Mesenchymal stem cell (in vitro differentiated cells and primary cell): ENCODE measurements at regions not wholly inside any gene's neighbourhood (a gene's known extent, or its start where the extent isn't known, plus 50 kb on each side); places are given as distances from the start of the nearest gene placed in this dataset.

ENCODE experiments used
- DNase-seq: peaks from one replicate; pipeline ENCODE4 v3.0.0-alpha.2; 2013
- H2AFZ ChIP-seq: one replicate; pipeline ENCODE4 v1.6.1; 2013; ENCODE audit warnings: low read depth, mild to moderate bottlenecking, control low read depth, inconsistent platforms, low read length, moderate library complexity
- H2AK5ac ChIP-seq: 2 replicates; pipeline ENCODE4 v1.6.1; 2013; ENCODE audit warnings: low read length, moderate library complexity, mild to moderate bottlenecking, inconsistent platforms; ENCODE audit not compliant: severe bottlenecking
- H2BK120ac ChIP-seq: one replicate; pipeline ENCODE4 v1.6.1; 2013; ENCODE audit warnings: low read depth, mild to moderate bottlenecking, inconsistent platforms, low read length, moderate library complexity
- H2BK12ac ChIP-seq, 2 experiments: one replicate each; pipeline ENCODE4 v1.6.1; 2013; ENCODE audit warnings: inconsistent platforms in 2 of 2, low read length in 2 of 2, mild to moderate bottlenecking in 2 of 2, moderate library complexity in 2 of 2, control low read depth in 1 of 2
- H2BK15ac ChIP-seq: one replicate; pipeline ENCODE4 v1.6.1; 2013; ENCODE audit warnings: mild to moderate bottlenecking, low read depth, inconsistent platforms; ENCODE audit not compliant: poor library complexity, severe bottlenecking
- H2BK5ac ChIP-seq: 2 replicates; pipeline ENCODE4 v1.6.1; 2013; ENCODE audit warnings: low read depth, mild to moderate bottlenecking, low read length, control low read depth, inconsistent platforms; ENCODE audit not compliant: poor library complexity, severe bottlenecking
- H3K14ac ChIP-seq, 2 experiments: one replicate each; pipeline ENCODE4 v1.6.1; 2013; ENCODE audit warnings: inconsistent platforms in 2 of 2, low read length in 2 of 2, control low read depth in 1 of 2, mild to moderate bottlenecking in 1 of 2, moderate library complexity in 1 of 2
- H3K18ac ChIP-seq, 2 experiments: one replicate each; pipeline ENCODE4 v1.6.1; 2013; ENCODE audit warnings: inconsistent platforms in 2 of 2, low read length in 2 of 2, control low read depth in 1 of 2, low read depth in 1 of 2, mild to moderate bottlenecking in 1 of 2
- H3K23ac ChIP-seq, 2 experiments: one replicate each; pipeline ENCODE4 v1.6.1; 2013; ENCODE audit warnings: inconsistent platforms in 2 of 2, low read length in 2 of 2, mild to moderate bottlenecking in 2 of 2, moderate library complexity in 2 of 2, control low read depth in 1 of 2
- H3K27ac ChIP-seq: 2 replicates; pipeline ENCODE4 v1.5.1; 2013; ENCODE audit warnings: mild to moderate bottlenecking, moderate library complexity, low read length, control low read depth, inconsistent platforms; ENCODE audit not compliant: poor library complexity, severe bottlenecking
- H3K27me3 ChIP-seq, 2 experiments: 2 replicates each; pipeline versions ENCODE4 v1.6.1 to v1.7.0; 2013; ENCODE audit warnings: low read length in 2 of 2, mild to moderate bottlenecking in 2 of 2, moderate library complexity in 2 of 2, control low read depth in 1 of 2, inconsistent platforms in 1 of 2; ENCODE audit not compliant: control insufficient read depth in 1 of 2, insufficient read depth in 1 of 2
- H3K36me3 ChIP-seq, 2 experiments: 2 replicates each; pipeline versions ENCODE4 v1.6.1 to v1.7.0; 2013; ENCODE audit warnings: low read length in 2 of 2, control low read depth in 1 of 2, inconsistent platforms in 1 of 2, low read depth in 1 of 2, mild to moderate bottlenecking in 1 of 2; ENCODE audit not compliant: insufficient read depth in 2 of 2, control insufficient read depth in 1 of 2
- H3K4ac ChIP-seq, 2 experiments: one replicate each; pipeline ENCODE4 v1.6.1; 2013; ENCODE audit warnings: inconsistent platforms in 2 of 2, low read length in 2 of 2, mild to moderate bottlenecking in 2 of 2, moderate library complexity in 2 of 2, control low read depth in 1 of 2, low read depth in 1 of 2
- H3K4me1 ChIP-seq: 2 replicates; pipeline ENCODE4 v1.6.1; 2013; ENCODE audit warnings: low read depth, low read length, control low read depth; ENCODE audit not compliant: control insufficient read depth, insufficient read depth
- H3K4me2 ChIP-seq: 2 replicates; pipeline ENCODE4 v1.6.1; 2013; ENCODE audit warnings: low read length, mild to moderate bottlenecking, inconsistent platforms; ENCODE audit not compliant: poor library complexity, severe bottlenecking
- H3K4me3 ChIP-seq, 2 experiments: 2 replicates each; pipeline versions ENCODE4 v1.5.1 to v1.7.0; 2013; ENCODE audit warnings: low read length in 2 of 2, mild to moderate bottlenecking in 2 of 2, control low read depth in 1 of 2, low read depth in 1 of 2; ENCODE audit not compliant: insufficient read depth in 1 of 2
- H3K79me1 ChIP-seq: replicated peaks from 2 replicates; pipeline ENCODE4 v1.6.1; 2013; ENCODE audit warnings: mild to moderate bottlenecking, control low read depth, low read length, inconsistent platforms; ENCODE audit not compliant: poor library complexity, severe bottlenecking
- H3K9ac ChIP-seq: 2 replicates; pipeline ENCODE4 v1.7.0; 2013; ENCODE audit warnings: mild to moderate bottlenecking, low read length, moderate library complexity
- H3K9me3 ChIP-seq: 2 replicates; pipeline ENCODE4 v1.7.0; 2013; ENCODE audit warnings: mild to moderate bottlenecking, low read length; ENCODE audit not compliant: control insufficient read depth
- H4K8ac ChIP-seq: one replicate; pipeline ENCODE4 v1.6.1; 2013; ENCODE audit warnings: inconsistent platforms, mild to moderate bottlenecking, low read length, moderate library complexity
- H4K91ac ChIP-seq: one replicate; pipeline ENCODE4 v1.6.1; 2013; ENCODE audit warnings: mild to moderate bottlenecking, low read length, inconsistent platforms
- WGBS: methylation state at CpG from one replicate; pipeline ENCODE4 v1.1.7; 2013; ENCODE audit warnings: mixed read lengths; 5-methylcytosine and 5-hydroxymethylcytosine counted together

DNA sequence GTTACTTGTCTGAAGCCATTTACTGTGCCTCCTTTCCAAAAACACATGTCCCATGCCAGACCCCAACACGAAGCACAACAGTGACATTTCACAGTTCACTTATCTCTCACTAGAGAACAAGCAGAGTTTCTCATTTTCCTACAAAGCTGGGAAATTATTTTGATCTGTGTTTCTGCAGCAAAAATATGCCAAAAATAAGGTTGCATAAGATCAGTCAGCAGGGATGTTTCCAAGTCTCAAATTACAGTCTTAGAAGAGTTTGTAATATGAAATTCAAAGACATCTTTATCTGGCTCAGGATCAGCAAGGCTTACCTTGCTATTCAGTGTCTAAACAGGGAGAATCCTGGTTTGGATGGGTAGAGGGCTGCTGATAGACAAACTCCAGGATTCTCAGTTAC, 75.5 kb downstream of the GJD2 start:
- Histone ChIP-seq H2BK5ac (no peak overlapping the region), H2BK120ac (no peak overlapping the region), H4K8ac (no peak overlapping the region), H3K18ac (no peak overlapping the region), H3K4me1 (no peaks in the 10 kb centered on the region), H3K9me3 (no peaks in the 10 kb centered on the region), H2AFZ (no peak overlapping the region), H3K4ac (no peak overlapping the region), H2BK12ac (no peak overlapping the region), H4K91ac (no peak overlapping the region), H3K4me3 (no peak overlapping the region), H3K14ac (no peak overlapping the region), H3K27ac (no peak overlapping the region), H3K23ac (no peak overlapping the region), H2BK15ac (no peak overlapping the region), H3K79me1 (no peaks in the 10 kb centered on the region), H2AK5ac (no peak overlapping the region), H3K36me3 (no peaks in the 10 kb centered on the region), H3K27me3 (peaks cover 19 to 63% of the 10 kb centered on the region in 2 experiments), H3K4me2 (no peak overlapping the region), H3K9ac (no peak overlapping the region)
- WGBS: 47% methylated on average over 1 of the region's 1 CpG
- no peak for DNase-seq

DNA sequence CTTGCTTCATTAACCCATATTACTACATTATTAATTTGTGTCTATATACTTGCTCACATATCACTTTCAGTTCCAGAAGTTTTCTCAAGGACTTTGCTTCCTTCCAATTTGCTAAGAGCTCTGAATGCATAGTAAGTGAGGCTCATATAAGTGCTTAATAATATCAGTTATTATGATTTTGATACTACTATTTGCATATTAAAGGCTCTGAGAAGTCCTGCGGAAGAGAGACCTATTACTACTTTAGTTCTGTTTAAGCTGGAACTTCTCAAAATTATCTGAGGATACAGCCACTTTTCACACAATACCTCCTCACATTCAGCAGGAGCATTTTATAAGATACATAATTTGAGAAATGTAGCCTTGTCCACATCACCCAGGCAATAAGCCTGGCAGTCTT, 81.6 kb downstream of the GJD2 start:
- Histone ChIP-seq H4K8ac (no peak overlapping the region), H3K4me3 (no peak overlapping the region), H2BK15ac (no peak overlapping the region), H3K23ac (no peak overlapping the region), H2AFZ (no peak overlapping the region), H3K4me2 (no peak overlapping the region), H2BK120ac (no peak overlapping the region), H3K36me3 (no peaks in the 10 kb centered on the region), H3K4me1 (no peaks in the 10 kb centered on the region), H4K91ac (no peak overlapping the region), H3K79me1 (no peaks in the 10 kb centered on the region), H3K4ac (no peak overlapping the region), H3K14ac (no peak overlapping the region), H2BK12ac (no peak overlapping the region), H3K18ac (no peak overlapping the region), H2AK5ac (no peak overlapping the region), H3K9ac (no peak overlapping the region), H2BK5ac (no peak overlapping the region), H3K27ac (no peak overlapping the region), H3K27me3 (peaks cover 39 to 83% of the 10 kb centered on the region in 2 experiments), H3K9me3 (no peaks in the 10 kb centered on the region)
- DNase-seq: no peak
- WGBS: 100% methylated on average over 1 of the region's 1 CpG

DNA sequence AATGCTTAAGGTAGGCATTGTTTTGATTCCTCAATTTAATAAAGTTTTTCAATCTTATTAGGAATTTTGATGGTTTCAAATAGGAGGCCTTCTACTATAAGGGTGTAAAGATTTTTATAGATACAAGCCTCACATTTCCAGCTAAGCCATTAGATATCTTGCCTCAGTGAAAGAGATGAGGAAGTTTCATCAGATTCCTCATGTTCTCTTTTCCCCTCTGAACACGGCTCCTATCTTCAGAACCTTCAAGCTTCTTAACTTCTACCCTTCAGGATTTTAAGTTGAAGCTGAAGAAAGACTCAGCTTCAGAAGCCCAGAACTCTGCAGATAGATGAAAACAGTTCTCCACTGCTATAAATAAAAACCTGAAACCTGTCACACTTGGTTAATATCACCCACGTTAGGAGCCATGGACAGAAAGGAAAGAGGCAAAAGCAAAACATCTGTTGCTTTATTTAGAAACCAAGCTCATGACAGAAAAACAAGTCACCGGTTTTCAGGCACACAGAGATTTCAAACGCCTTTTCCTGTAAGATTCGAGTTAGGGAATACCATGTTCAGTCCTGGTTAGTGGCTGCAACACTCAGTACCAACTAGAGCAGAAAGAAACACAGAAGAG, 82.2 kb upstream of the GOLGA8B start:
- Histone ChIP-seq H3K4ac (no peak overlapping the region), H2AFZ (no peak overlapping the region), H2AK5ac (no peak overlapping the region), H2BK120ac (no peak overlapping the region), H3K79me1 (no peaks in the 10 kb centered on the region), H3K4me3 (no peak overlapping the region), H3K23ac (no peak overlapping the region), H3K4me2 (no peak overlapping the region), H4K8ac (no peak overlapping the region), H2BK5ac (no peak overlapping the region), H3K9ac (no peak overlapping the region), H2BK15ac (no peak overlapping the region), H3K18ac (no peak overlapping the region), H3K27ac (no peak overlapping the region), H2BK12ac (no peak overlapping the region), H3K36me3 (no peaks in the 10 kb centered on the region), H3K27me3 (peaks cover 25 to 60% of the 10 kb centered on the region in 2 experiments), H4K91ac (no peak overlapping the region), H3K9me3 (no peaks in the 10 kb centered on the region), H3K4me1 (no peaks in the 10 kb centered on the region), H3K14ac (no peak overlapping the region)
- DNase-seq: no peak
- 46% methylated on average over 5 of the region's 5 CpGs for WGBS

DNA sequence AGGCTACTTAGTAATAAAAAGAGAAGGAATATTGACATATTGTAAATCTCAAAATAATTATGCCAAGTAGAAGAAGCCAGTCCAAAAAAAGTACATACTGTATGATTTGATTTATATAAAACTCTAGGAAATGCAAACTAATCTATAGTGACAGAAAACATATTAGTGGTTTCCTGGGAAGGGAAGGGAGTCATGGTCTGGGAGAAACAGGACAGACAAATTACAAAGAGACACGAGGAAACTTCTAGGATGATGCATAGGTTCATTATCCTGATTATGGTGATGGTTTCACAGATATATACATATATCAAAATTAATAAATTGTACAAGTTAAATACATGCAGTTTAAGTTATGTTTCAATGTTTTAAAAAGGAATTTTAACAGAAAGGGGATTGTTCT, 81.0 kb upstream of the GOLGA8B start:
- no peak overlapping the region for H2BK5ac ChIP-seq
- H3K9me3 ChIP-seq: no peaks in the 10 kb centered on the region
- no peak overlapping the region for H3K23ac ChIP-seq
- no peak overlapping the region for H2BK120ac ChIP-seq
- H3K4me1 ChIP-seq: no peaks in the 10 kb centered on the region
- no peaks in the 10 kb centered on the region for H3K79me1 ChIP-seq
- DNase-seq: no peak
- no peak overlapping the region for H4K8ac ChIP-seq
- H3K4me3 ChIP-seq: no peak overlapping the region
- H3K18ac ChIP-seq: no peak overlapping the region
- H3K4me2 ChIP-seq: no peak overlapping the region
- no peak overlapping the region for H2BK12ac ChIP-seq
- no peak overlapping the region for H2AK5ac ChIP-seq
- H2AFZ ChIP-seq: no peak overlapping the region
- no peak overlapping the region for H3K27ac ChIP-seq
- no peak overlapping the region for H3K4ac ChIP-seq
- whole genome bisulfite sequencing: no CpG with 5 or more reads among the region's 1 CpG
- no peak overlapping the region for H3K9ac ChIP-seq
- no peaks in the 10 kb centered on the region for H3K36me3 ChIP-seq
- no peak overlapping the region for H2BK15ac ChIP-seq
- H3K27me3 ChIP-seq: peaks cover 22 to 60% of the 10 kb centered on the region in 2 experiments
- no peak overlapping the region for H3K14ac ChIP-seq
- H4K91ac ChIP-seq: no peak overlapping the region
